Ramos (cell line): ENCODE measurements at regions not wholly inside any gene's neighbourhood (a gene's known extent, or its start where the extent isn't known, plus 50 kb on each side); places are given as distances from the start of the nearest gene placed in this dataset.

Source experiments
- in situ Hi-C: fragments of 300-500 bp; cut with MboI; formaldehyde crosslinking; loops from one replicate; pipeline ENCODE4 v1.14.3; 2022; ENCODE audit warnings: low sequenced_read_pairs; ENCODE audit not compliant: unreplicated experiment

DNA sequence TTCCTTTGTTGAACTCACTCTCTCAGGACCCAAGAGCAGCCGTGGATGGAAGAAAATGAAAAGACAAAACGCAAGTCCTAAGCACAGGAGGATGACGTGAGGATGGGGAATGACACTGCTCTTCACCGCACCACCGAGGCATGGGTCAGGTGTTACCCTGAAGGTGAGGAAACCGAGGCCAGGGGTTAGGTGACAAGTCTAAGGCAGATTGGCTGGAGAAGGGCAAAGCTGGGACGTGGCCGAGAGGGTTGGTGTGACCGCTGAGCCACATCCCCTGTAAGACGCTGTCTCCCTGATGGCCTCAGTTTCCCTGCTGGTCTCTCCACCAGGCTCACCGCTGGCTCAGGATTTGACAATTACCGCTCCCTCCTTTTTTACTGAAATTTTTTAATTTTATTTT lies 284.4 kb downstream of the CTTN start:
- in situ Hi-C loops: no loop called here

DNA sequence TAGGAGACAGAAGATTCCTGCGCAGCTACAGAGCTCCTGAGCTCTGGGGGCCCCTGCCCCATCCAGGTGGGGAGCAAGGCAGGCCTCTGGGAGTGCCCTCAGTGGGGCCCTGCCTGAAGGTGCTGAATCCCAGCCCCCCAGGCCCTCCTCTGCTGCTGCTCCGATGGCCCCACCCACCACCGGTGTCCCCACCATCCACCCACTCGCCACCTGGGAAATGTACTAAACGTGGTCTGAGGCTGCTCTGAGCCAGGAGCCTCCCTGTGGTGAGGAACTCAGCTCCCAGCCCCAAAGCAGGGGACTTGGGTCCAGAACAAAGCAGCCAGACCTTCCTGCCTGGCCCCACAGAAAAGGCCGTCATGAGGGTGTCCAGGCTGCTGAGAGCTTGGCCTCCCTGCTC lies 289.4 kb downstream of the CTTN start:
- in situ Hi-C loops: no loop called here

DNA sequence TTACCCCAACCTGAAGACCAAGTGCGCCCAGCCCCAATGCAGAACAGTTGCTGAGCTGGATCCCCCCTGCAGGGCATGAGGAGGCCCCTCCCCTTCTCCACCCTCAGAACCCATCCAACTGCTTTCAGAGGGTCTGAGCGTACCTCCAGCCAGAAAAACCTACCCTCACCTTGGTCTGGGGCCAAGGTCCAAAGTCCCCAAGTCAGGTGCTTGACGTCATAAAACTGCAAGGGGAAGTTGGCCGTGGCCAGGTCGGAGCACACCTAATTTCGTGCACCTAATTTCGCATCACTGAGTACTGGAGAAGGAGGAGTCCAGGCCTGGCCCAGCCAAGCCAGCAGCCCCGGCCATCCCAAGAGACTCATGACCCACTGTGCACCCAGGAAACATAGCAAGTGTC lies 289.8 kb downstream of the CTTN start:
- in situ Hi-C loops: no loop called here

DNA sequence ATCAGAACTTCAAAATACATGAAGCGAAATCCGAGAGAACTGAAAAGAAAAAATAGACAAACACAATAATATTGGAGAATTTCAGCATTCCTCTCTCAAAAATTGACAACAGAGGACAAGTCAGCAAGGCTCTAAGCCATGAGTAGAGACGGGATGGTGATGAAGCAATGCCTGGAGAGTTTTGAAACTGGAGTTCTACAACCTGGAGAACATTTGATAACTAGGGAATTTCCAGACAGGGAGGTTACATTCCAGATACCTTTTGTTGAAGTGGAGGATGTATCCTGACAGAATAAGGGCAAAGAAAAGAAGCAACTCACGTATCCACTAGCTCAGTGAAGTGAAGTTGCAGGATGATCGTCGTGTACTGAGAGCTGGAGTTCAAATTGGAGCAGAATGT lies 291.4 kb downstream of the CTTN start:
- in situ Hi-C loops: no loop called here

DNA sequence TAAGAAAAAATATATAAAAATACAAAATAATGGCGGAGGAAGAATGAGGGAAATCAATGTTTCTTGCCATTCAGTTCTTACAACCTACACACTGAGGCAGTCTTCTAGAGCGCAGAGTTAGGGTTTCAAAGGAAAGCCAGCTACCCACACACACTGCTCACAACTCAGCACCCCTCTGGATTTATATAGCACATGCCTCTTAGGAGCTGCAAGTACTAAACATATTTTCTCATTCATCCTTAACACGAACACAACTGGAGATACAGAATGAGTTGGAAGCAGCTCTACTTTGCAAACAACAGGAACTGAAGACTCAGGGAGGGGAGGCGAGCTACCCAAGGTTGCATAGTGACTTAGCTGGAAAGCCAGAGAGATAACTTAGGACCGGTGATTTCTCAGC lies 293.8 kb downstream of the CTTN start:
- in situ Hi-C loops: no loop called here

DNA sequence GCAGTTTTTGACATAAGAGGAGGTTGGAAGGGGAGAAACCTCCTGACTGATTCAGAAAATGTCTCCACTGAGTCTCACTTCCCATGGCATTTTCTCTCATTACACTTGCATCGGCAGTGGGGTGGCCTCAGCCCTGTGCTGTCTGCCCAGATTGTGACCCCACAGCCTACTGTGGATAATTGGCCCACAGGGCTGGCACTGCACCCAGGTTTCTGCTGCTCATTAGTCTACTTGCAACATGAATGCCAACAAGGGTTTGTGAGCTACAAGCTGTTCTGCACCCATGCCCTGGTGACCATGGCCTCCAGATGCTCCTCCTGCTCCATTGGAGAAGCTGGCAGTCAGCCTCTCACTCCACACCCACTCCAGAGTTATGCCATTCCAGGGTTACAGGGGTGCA lies 296.0 kb downstream of the CTTN start:
- in situ Hi-C loops: no loop called here

DNA sequence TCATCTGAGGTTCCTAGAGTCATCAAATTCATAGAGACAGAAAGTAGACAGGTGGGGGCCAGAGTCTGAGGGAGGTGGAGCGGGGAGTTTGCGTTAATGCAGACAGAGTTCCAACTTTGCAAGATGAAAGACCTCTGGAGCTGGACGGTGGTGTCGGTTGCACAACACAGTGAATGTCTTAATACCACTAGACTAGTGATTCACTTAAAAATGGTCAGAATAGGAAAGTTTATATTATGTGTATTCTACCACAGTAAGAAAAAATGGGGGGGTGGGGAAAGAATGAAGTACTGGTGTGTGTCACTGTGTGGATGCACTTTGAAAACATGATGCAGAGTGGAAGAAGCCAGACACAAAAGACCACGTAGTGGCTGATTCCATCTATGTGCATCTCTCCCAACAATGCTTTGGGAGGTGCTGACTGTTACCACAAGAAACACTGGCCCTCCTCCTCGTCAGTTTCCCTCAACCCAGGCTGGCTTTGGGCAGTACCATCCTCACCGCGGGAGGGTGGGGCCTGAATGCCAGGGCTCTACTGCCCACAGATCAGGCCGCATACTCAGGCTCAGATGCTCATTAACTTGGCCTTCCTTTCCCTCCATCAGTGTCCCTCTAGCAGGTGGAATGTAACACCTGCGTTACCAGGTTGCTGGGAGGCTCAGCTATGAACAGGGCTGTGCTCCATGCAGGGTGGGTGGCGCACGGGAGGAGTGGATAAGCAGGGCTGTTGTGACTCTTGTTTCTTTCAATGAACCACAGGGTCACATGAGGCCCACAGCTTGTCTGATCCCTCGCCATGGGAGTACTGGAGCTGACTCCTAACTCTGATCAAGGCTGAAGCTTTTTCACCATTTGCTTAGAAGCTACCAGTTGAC lies 297.0 kb downstream of the CTTN start:
- in situ Hi-C loops: no loop called here

DNA sequence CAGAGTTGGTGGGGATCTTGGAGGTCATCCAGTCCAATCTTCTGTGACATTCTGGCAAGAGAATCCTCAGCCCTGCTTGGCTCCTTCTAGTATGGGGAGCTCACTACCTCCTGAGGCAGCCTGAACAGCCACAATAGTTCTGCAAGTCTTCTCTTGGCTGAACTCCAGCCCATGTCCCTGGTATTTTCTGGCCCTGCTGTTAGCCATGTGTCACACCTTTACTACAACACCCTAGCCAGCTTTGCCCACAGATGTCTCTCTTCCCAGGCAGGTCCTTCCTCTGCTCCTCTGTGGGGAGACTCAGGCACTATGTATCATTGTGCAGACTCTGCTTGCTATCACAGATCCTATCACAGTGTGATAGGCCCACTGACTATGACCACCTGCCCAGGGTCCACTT lies 297.7 kb downstream of the CTTN start:
- in situ Hi-C loops: no loop called here

DNA sequence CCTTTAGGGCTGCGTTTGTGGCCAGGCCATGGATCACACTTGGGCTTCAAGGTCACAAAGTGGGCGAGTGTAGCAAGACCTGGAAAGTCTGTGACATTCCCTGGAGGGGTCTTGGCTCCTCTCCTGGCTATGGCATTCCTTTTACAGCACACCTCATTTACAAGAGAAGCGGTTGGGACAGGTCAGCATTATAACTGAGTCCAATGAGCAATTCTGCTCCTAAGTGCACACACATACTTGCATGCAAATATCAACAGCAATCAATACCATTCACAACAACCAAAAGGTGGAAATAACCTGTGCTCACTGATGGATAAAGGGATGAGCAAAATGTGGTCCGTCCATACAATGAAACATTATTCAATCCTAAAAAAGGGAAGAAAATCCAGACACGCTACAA lies 298.2 kb downstream of the CTTN start:
- in situ Hi-C loops: no loop called here

DNA sequence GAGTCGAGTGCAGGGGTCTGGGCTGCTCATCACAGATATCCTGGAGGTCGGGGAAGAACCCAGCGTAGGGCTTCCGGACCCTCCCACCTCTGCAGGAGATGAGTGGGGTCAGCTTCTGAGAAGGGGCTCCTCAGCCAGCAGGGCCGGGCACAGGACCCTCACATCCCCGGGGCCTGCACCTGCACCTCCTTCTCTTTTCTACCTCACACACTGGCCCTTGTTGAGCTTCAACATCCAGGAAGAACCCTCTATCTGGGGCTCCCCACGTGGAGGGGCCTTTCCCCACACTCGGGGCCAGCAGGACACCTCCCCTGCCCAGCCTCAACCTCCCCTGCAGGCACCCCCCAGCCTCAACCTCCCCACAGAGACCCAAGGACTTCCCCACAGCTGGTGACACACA lies 299.4 kb downstream of the CTTN start:
- in situ Hi-C loops: no loop called here

DNA sequence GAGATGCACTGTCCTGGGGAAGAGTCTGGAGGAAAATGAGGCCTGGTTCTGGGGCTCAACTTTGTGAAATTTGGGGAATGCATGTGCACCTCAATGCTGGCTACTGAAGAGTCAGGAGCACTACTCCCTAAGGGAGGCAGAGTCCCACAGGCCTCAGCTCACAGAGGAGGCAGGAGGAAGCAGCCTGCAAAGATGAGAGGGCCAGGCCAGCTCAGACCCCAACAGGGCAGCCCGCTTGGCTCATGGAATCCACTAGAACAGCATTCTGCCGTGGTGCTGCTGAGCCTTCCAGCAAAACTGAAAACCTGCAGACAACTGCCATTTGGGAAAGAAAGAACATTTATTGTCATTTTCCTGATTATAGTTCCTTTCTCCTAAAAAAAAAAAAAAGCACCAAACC lies 300.5 kb downstream of the CTTN start:
- in situ Hi-C loops: no loop called here

DNA sequence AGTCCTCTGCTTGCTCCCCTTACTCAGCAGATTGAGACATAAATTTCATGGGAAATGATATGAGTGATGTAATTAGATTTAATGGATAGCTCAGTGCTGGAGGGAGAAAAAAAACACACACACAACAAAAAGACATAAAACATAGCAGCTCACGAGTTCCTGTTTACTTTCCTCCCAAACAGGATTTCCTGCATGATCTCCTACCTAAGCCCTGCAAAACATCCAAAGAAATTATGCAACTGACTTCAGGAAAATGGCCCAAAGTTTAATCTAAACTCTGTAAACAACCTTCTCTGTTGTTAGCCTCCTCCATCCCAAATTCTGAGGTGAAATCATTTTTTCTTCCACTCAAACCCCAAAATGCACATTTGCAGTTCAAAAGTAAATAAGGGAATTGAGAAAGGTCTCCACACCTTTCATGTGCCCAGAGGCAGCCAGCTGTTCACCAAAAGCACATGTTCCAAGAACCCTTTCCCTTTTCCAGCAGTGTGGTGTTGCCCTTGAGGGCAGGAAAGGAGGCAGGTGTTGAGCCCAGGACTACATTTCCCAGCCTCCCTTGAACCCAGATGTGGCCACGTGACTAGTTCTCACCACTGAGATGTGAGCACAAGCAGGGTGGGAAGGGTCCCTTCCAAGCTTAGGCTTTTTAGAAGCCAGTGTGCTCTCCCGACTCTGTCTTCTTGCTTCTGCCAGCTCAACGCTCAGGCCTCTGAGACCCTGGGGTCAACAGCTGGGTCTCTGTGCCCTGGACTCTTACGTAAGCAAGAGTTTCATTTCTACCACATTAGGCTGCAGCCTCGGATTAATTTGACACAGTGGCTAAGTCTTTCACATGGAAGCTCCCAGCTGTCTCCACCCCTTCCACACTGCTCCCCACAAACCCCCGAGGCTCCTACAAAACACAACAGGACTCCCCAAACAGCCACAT lies 301.2 kb downstream of the CTTN start:
- in situ Hi-C loops: no loop called here

DNA sequence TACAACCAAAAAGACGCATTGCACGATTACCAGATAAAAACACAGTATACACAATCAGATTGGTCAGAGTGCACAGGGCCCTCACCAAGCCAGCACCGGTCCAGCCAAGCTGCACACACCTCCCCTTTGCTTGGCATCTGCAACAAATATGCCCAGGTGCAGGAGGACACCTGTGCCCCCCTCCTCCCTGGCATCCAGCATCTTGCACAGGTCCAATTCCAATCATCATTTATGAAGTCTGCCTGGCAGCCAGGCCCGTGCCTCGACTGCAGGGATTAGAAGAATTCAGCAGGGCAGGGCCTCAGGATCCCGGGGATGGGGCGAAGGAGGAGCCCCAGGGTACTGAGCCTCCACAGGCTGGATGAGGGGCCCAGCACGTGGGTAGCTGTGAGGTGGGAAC lies 302.1 kb downstream of the CTTN start:
- in situ Hi-C loops: no loop called here

DNA sequence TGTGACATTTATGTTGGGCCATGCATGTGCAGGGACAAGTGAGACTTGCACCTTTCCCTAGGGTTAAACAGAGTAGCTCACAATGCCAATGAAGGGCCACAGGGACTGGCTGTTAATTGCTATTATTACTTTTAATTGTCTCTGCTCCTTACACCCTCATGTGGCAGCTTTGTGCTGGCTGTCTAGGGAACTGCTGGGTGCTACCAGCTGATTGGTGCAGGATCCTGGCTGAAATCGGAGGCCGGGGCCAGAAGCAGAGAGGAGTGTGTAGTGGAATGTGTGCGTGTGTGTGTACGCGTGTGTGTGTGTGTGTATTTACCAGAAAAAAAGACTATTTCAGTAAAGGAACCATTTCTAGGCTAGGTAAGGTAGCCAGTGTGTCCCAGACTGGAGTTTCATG lies 302.5 kb downstream of the CTTN start:
- in situ Hi-C loops: no loop called here

DNA sequence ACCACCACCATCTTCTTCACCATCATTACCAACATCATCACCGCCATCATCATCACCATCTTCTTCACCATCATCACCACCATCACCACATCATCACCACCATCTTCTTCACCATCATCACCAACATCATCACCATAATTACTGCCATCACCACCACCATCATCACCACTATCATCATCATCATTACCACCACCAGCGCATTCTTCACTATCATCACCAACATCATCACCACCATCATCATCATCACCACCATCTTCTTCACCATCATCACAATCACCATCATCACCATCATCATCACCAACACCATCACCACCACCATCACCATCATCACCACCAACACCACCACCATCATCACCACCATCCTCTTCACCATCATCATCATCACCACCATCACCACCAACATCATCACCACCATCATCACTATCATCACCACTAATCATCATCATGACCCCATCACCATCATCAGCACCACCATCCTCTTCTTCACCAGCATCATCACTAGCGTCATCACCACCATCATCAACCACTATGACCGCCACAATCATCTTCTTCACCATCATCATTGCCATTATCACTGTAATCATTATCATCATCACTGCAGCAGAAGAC lies 303.8 kb downstream of the CTTN start:
- in situ Hi-C loops: no loop called here

DNA sequence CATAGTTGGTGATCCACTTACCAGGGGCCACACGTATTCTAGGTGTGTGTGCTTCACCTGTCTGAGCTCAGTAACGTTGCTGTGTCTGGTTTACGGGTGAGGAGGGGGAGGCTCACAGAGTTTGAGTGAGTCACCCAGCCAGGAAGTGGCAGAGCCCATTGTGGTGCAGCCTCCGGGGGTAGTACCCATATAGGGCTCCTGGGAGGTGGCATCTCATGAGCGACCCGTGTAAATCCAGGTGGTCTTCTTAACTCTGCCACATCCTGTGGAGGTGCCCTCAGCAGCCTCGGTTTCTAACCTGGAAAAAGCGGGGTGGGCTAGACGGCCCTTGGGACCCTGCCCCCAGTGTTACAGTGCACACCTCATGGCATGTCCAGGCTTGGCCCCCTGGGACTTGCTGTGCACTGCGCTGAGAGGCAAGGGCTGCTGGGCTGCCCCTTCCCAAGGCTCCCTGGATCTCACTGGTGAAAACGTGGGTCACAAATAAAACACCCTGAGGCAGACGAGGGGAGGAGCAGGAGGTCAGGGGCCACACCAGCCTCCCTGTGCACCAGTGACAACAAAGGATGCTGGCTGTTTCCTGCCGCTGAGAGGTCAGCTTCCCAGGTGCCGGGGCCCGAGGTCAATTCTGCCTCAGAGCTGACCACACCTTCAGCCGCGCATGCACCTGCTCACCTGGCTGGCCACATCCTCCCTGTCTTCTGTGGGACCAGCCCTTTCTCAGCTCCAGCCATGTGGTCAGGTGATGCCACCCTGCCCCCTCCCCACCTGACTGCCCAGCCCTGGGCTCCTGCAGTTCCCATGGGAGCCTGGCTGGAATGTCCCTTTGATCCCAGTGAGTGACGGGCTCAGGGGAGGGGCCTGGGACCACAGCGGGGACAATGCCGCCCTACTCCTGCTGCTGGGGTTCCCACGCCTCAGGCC lies 305.1 kb downstream of the CTTN start:
- in situ Hi-C loops: no loop called here

DNA sequence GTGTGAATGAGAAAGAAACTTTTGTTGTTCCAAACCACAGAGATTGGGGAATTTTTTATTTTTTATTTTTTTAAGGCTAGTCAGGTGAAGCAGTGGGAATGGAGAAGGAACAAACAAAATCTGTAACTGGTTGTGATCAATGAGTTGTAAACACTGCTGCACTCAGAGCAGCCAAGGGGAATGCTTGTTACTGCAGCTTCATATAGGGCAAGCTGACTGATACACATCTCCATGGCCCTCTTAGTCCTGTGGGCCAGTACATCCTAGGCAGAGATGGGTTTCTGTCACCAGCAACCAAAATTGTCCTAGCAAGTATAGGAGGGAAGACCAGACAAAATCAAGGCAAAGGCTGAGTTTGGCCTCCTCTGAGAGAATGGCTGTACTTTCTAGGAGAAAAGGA lies 306.8 kb downstream of the CTTN start:
- in situ Hi-C loops: no loop called here

DNA sequence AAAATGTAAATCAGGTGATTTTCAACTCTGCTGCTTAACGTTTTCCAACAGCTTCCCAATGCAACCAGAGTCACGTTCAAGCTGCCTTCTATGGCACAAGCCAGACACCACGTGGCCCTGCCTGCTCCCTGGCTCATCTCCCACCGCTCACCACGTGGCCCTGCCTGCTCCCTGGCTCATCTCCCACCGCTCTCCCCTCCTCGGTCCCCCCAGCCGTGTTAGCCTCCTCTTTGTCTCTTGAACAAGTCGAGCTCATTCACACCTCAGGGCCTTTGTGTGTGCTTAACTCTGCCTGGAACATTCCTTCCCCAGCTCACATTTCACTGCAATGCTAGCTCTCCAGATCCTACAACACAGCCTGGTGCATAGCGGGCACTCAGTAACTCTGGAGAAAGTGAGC lies 307.6 kb downstream of the CTTN start:
- in situ Hi-C loops: no loop called here

DNA sequence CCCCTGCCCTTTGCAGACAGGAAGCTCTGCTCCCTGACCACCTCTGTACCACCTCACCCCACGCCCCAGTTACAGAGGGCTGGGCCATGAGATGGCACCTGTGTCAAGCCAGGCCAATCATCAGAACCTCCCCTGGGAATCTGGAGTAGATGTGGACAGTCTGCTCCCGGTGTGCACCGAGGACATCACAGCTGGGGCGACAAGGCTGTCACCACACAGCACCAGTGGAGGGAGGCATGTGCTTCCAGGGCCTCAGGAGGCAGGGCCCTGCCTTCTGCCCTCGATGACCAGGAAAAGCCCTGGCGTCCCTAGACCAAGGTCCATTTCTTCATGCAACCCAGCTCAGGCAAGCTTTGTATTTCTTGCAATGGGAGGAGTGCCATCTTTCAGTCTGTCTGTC lies 309.5 kb downstream of the CTTN start:
- in situ Hi-C loops: no loop called here

DNA sequence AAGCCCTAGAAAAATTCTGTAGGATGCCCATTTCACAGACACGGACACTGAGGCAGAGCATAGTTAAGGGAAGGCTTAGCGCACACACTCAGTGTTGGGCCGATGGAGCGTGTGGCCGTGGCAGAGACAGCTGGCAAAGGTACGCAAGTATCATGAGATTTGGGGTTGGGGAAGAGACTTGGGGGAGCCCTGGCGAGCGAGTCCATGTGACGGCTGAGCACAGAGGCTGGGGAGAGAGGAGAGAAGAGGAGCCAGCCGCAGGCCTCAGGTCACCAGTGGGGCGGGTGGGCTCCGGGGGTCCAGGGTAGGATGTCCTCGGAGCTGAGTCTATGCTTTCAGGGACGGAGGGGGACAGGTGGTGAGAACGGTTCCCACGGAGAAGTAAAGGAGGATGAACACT lies 311.3 kb downstream of the CTTN start:
- in situ Hi-C loops: no loop called here
